Activated CD4-positive, alpha-beta T cell treated with anti-CD3 and anti-CD28 coated beads, Interleukin-2, amount 50 U/mL, for 48 hours (primary cell): ENCODE measurements at regions not wholly inside any gene's neighbourhood (a gene's known extent, or its start where the extent isn't known, plus 50 kb on each side); places are given as distances from the start of the nearest gene placed in this dataset.

Experiments used
- DNase-seq, 2 experiments: peaks; one replicate each; pipeline ENCODE4 v3.0.0-alpha.2; 2020

DNA sequence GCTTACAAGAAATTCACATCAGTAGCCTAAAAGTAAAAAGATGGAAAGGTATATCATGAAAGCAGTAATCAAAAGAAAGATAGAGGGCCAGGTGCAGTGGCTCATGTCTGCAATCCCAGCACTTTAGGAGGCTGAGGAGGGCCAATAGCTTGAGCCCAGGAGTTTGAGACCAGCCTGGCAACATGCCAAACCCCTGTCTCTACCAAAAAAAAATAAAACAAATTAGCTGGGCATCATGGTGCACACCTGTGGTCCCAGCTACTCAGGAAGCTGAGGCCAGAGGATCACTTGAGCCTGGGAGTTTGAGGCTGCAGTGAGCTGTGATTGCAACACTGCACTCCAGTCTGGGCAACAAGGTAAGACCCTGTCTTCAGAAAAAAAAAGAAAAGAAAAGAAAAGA is 55.5 kb downstream of the GSPT2 start:
- no peak for DNase-seq

DNA sequence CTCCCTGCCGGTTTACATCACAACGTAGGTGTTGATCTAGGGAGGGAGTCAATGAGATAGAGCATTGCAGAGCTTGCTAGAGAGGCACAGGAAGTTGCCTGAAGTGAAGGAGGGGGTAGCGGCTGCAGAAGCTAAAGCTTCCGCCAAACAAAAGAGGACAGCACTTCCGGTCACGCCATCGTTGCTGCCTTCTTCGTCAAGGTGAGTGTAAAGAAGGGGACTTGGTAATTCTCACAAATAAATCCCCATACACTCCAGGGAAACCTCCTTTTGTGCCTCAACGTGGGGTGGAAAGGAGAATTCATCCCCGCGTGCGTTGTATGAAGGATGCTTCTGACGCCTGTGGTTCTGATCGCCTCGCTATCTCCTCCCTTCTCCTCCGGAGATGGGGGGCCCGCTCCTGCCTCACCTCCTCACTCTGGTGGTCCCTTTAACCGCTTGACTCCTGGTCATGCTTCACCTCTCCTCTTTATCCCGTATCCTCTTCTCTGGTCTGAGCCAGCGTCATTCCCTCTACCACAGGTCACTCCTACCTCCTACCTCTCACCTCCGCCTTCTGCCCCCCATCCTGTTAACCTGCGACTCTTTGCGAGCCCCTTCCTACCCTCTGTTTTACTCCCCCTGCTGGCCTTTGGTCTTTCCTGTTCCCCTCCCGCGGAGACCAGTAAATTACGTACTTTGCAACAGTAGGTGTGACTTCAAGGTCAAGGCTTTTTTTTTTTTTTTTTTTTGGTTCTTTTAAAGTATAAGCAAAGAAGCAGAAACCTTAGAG is 59.9 kb downstream of the GSPT2 start:
- DNase-seq: peak; percentile 46 to 56

DNA sequence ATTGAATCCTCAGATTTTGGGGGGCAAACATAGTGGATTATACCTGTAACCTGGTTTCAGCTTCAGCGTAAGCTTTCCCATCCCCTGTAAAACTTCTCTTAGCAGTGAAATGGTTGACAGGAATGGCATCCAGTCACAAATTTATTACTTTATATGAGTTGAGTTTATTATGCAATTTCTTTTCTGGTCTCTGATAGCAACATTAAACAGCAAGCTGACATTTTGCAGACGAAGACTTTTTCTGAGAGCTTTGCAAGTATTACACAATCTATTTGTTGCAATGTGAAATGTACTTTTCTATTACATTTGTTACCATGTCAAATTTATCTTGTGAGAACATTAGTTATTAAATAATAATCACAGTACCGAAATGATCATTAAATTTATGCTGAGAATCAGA is 60.6 kb downstream of the GSPT2 start:
- DNase-seq: no peak

DNA sequence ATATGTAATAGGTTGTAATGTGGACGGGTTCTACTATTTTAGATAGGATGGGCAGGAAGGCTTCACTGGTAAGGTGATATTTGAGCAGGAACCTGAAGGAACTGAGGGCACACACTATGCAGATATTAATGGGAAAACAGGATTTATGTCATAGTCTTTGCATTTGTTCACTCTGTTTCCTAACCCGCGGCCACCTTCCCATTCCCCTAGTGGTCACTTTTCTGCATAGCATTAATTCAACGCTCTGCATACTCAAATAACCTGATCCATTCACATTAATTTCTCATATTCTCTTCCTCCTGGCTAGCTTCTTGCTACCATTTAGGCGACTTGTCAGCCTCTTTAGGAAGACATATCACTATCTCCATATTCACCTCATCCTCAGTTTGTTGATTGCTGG is 61.5 kb downstream of the GSPT2 start:
- no peak for DNase-seq

DNA sequence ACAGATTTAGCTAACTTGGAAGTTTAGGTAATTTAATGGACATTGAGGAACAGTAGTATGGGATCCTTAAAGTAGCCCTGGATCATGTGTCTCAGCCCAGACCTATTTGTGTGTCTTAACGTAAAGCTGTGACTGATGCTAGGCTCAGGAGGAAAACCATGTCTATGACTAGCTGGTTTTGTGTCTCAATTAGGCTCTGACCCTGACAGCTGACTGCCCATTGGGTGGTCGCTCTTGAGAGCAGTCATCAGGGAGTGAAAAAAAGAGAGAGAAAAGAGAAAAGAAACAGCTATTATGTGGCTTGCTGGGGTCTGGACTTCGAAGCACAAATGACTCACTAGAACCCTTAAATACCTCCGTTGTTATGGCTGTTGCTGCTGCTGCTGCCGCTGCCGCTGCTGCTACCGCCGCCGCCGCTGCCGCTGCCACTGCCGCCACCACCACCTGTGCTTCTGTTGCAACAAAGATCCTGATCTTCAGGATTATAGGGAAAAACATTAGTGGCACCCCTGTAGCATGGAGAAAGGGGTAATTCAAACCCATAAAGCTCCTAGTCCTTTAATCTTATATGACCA is 70.7 kb downstream of the GSPT2 start:
- no peak for DNase-seq

DNA sequence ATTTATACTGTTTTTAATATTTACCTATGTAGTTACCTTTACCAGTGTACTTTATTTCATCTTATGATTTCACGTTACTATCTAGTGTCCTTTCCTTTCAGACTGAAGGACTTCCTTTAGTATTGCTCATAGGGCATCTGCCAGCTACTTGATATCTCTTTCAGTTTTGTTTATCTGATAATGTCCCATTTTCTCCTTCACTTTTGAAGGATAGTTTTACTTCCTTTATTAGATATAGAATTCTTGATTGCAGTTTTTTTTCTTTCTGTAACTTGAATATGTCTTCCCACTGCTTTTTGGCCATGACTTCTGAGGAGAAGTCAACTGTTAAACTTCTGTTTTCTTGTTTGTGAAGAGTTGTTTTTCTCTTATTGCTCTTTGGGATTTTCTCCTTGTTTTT is 69.4 kb upstream of the MAGED1 start:
- no peak for DNase-seq

DNA sequence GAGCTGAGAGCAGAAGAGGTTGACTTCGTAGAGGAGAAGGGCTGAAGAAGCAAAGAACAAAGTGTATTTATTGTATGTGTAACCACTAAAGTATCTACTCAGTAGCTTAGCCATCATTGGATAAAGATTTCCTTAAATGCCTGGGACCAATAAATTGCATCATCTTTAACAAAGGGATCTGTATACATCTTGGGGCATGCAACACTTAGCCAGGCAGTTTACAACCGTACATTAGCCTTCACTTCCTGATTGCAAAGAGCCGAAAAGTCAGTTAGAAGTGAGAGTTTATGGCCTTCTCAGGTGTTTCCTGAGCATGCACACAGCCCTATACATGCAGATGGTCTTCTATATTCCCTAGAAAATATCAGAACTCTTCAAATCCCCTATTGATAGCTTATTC is 68.0 kb upstream of the MAGED1 start:
- no peak for DNase-seq

DNA sequence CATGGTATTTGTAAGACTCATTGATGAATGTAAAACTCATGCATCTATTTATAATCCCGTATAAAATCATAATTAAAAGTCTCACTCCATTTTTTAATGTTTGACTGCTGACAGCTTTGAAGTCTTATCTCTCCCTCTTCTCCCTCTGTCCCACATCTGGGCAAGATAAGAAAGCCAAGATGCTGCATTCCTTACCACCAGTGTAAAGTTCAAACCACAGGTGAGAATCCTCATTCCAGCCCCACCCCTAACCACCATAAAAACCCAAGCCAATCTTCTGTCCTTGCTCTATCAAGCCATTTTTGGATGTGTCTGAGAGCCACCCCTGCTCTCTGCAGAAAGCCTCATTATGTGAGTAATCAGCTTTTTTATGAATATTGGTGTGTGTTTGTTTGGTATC is 59.3 kb upstream of the MAGED1 start:
- no peak for DNase-seq

DNA sequence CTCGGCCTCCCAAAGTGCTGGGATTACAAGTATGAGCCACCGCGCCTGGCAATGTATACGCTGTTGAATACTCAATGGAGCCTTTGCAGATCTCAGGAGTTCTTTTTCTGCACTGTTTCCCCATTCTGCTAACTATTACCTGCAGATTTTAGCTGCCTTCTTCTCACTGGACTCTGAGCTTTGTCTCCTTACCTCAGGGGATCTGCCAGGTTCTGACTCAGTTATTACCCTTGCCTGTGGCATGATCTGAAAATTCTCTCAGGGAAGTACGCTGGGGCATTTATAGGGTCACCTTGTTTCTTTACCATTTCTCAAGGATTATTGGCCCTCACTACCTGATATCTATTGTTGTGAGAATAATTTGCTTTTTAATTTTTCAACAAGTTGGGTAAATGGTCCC is 56.6 kb upstream of the MAGED1 start:
- no peak for DNase-seq

DNA sequence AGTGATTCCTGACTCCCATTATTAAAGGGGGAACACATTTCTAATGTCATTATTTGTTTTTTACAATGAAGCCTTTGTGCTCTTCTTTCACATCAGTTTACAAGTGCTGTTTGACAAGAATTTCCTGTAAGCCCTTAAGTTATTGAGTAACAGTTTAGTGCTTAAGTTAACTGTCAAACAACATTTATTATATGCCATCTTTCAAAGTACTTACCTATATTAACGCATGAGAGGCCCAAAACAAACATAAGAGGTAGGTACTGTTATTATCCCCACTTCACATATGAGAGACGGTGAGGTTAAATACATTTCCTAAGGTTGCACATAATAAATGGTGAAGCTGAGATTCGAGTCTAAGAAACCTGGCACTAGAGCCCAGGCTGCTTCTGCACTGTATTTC is 56.0 kb upstream of the MAGED1 start:
- no peak for DNase-seq

DNA sequence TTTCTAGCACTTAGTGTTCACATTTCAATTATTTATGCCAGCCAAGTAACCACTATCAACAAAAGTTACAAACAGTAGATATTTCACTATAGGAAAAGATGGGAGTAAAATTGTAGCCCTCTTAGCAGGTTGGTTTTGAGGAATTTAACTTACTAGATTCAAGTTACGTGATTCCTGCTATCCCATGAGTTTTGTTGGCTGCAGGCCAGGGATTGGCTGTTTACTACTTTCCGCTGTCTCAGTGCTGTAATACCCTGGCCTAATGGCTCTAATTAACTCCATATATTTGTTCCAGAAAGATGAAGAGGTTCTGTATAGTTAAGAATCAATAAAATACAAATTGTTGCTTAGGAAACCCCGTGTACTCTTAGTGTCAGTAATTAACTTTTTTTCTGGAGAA is 55.5 kb upstream of the MAGED1 start:
- no peak for DNase-seq
